Peyer's patch (tissue), 4 donors: ENCODE measurements at regions not wholly inside any gene's neighbourhood (a gene's known extent, or its start where the extent isn't known, plus 50 kb on each side); places are given as distances from the start of the nearest gene placed in this dataset.

ENCODE experiments used
- CTCF ChIP-seq, 6 experiments: fragments of 450-650 bp in 4 of 6; fragments of 200-600 bp in 2 of 6; sonication (generic) in 1 of 6; IDR thresholded peaks; one replicate each; pipeline ENCODE4 v1.5.1; 2017 to 2019; ENCODE audit warnings: antibody characterized with exemption in 6 of 6, mild to moderate bottlenecking in 3 of 6, moderate library complexity in 1 of 6
- POLR2A ChIP-seq, 2 donors: fragments of 450-650 bp; IDR thresholded peaks; one replicate each; pipeline ENCODE4 v1.5.1; 2017; ENCODE audit warnings: antibody characterized with exemption in 2 of 2, mild to moderate bottlenecking in 2 of 2, moderate library complexity in 2 of 2

DNA sequence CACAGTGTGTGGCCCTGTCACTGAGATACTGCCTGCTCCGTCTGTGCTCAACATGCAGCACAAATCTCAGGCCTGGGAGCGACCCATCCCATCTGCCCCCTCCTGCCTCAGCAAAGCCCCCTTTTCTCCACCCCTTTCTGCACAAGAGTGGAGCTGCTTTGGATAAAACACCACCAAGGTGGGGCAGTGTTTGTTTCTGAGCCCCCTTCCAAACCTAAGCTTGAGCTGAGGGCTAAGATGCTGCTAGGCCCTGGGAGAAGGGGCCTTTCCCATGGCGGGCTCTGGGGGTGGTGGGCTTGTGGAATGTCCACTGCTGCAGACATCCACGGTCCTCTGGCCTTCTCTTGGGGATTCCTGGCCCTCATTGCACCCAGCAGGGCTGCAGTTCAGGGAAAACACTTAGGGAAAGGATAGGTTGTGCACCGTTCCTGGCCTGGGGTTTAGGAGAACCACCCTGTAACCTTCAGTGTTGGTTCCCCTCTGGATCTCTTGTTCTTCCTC, 594.1 kb downstream of the TBC1D22A start:
- TF ChIP-seq POLR2A (IDR thresholded peaks at IDR 0.05) (no peak), CTCF (IDR thresholded peaks at IDR 0.05) (no peak)
